Activated CD4-positive, alpha-beta T cell treated with anti-CD3 and anti-CD28 coated beads, Interleukin-2, Interleukin-6, amounts not matched to agents 100 ng/mL and 50 ng/mL, durations not matched to agents 16 hours and 8 hours (primary cell): ENCODE measurements at regions not wholly inside any gene's neighbourhood (a gene's known extent, or its start where the extent isn't known, plus 50 kb on each side); places are given as distances from the start of the nearest gene placed in this dataset.
"Not testable (repeated sequence)": the region's sequence is repeated elsewhere in the genome, so short reads cannot be mapped to it uniquely, and the experiment has no call there.

ENCODE experiments used
- DNase-seq: peaks from one replicate; pipeline ENCODE4 v3.0.0-alpha.2; 2020

- DNase-seq: no peak
Observed at GRCh38 chr2:57190007-57190406, 856.6 kb upstream of the VRK2 start.

GRCh38 chr2:57199663-57200062, 846.9 kb upstream of the VRK2 start:
- DNase-seq: no peak

- DNase-seq: no peak
Observed at GRCh38 chr2:57204364-57204763, 842.2 kb upstream of the VRK2 start.

GRCh38 chr2:57205241-57205640, 841.4 kb upstream of the VRK2 start:
- no peak for DNase-seq

- no peak for DNase-seq
Observed at GRCh38 chr2:57207191-57207590, 839.4 kb upstream of the VRK2 start.

GRCh38 chr2:57209799-57210198, 836.8 kb upstream of the VRK2 start:
- no peak for DNase-seq

- no peak for DNase-seq
Observed at GRCh38 chr2:57210855-57211254, 835.8 kb upstream of the VRK2 start.

- DNase-seq: no peak
Observed at GRCh38 chr2:57217013-57217412, 829.6 kb upstream of the VRK2 start.

GRCh38 chr2:57218206-57218605, 828.4 kb upstream of the VRK2 start:
- DNase-seq: no peak

GRCh38 chr2:57229706-57230105, 816.9 kb upstream of the VRK2 start:
- DNase-seq: not testable (repeated sequence)

GRCh38 chr2:57232341-57232740, 814.3 kb upstream of the VRK2 start:
- DNase-seq: not testable (repeated sequence)

- DNase-seq: not testable (repeated sequence)
Observed at GRCh38 chr2:57251495-57251894, 795.1 kb upstream of the VRK2 start.

GRCh38 chr2:57276408-57276807, 770.2 kb upstream of the VRK2 start:
- not testable (repeated sequence) for DNase-seq

- no peak for DNase-seq
Observed at GRCh38 chr2:57278451-57278850, 768.2 kb upstream of the VRK2 start.

- DNase-seq: no peak
Observed at GRCh38 chr2:57291209-57291608, 755.4 kb upstream of the VRK2 start.

GRCh38 chr2:57296795-57297517, 749.6 kb upstream of the VRK2 start:
- no peak for DNase-seq

GRCh38 chr2:57313678-57314077, 732.9 kb upstream of the VRK2 start:
- DNase-seq: no peak

GRCh38 chr2:57314682-57315081, 731.9 kb upstream of the VRK2 start:
- no peak for DNase-seq

- DNase-seq: no peak
Observed at GRCh38 chr2:57330447-57330846, 716.2 kb upstream of the VRK2 start.

- no peak for DNase-seq
Observed at GRCh38 chr2:57333221-57333620, 713.4 kb upstream of the VRK2 start.

GRCh38 chr2:57343391-57344006, 703.1 kb upstream of the VRK2 start:
- DNase-seq: no peak

- no peak for DNase-seq
Observed at GRCh38 chr2:57368190-57368589, 678.4 kb upstream of the VRK2 start.

- no peak for DNase-seq
Observed at GRCh38 chr2:57370882-57371585, 675.6 kb upstream of the VRK2 start.
